H54 (cell line): ENCODE measurements at regions not wholly inside any gene's neighbourhood (a gene's known extent, or its start where the extent isn't known, plus 50 kb on each side); places are given as distances from the start of the nearest gene placed in this dataset.
"Not testable (repeated sequence)": the region's sequence is repeated elsewhere in the genome, so short reads cannot be mapped to it uniquely, and the experiment has no call there.

Source experiments
- DNase-seq: peaks from one replicate; pipeline ENCODE4 v3.0.0; 2011; ENCODE audit warnings: low spot score, mixed read lengths; ENCODE audit not compliant: insufficient read length
- FAIRE-seq: peaks from 3 replicates; lab custom pipeline; 2011; peaks lifted over from hg19 to GRCh38; lab: Jason Lieb, UNC
- POLR2A ChIP-seq: IDR thresholded peaks from 2 replicates; pipeline ENCODE4 v1.6.1; 2011; ENCODE audit warnings: low read depth, mild to moderate bottlenecking, low read length

DNA sequence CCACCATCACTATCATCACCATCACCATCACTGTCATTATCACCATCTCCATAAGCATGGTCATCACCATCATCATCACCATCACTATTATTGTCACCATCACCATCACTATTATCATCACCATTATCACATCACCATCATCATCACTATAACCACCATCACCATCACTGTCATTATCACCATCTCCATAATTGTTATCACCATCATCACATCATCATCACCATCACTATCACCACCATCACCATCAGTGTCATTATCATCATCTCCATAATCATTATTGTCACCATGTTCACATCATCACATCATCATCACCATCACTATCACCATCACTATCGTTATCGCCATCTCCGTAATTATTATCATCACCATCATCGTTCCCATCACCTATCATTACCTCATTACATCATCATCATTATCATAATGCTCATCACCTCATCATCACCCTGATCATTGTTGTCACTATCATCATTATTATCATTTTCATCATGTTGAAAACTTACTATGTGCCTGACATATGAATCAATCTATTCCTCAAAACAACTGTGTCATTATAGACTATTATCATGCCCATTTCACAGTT, 280.3 kb upstream of the HS6ST1 start:
- DNase-seq = no peak
- TF ChIP-seq POLR2A = no peak
- FAIRE-seq = no peak

DNA sequence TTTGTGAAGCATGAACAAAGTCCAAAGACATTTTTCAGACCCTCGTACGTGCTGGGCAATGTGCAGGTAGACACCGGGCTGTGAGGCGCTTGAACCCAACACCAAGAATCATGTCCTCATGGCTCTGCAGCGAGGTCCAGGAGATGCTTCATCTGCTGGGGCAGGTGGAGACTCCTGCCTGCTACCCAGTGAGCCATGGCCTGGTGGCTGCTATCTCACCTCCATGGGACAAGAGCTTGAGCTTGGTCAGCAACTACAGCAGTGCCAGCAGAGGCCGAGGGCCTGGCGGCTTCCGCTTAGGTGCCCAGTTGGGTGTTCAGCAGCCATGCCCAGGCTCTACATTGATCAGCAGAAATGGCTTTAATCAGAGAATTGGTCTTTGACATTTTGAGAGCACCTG, 281.0 kb upstream of the HS6ST1 start:
- DNase-seq (no peak), FAIRE-seq (no peak)
- TF ChIP-seq POLR2A = no peak

DNA sequence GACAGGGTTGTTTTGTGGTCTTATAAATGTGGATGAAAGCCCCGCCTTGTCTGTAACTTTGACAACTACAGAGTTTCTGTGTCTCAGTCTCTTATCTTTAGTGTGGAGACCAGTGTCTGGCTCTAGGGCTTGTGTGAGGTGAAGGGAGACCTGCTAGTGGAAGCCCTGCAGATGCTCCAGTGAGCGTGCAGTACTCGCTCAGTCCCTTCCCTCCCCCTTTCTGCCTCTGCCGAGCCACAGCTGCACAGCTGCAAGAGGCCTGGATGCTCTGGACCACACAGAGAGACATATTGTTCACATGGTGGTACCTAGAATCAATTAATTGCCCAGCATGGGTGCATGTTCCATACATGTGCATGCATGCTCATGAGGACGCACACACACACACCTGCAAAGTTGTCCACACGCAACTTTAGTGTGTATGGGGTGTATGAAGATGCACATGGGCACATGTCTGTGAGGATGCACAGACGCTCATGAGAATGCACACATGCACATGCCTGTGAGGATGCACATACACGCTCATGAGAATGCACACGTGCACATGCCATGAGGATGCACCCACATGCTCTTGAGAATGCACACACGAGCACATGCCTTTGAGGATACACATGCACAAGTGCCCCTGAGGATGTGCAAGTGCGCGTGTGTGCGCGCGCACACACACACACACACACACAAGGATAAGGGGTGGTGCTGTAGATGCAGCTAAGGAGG, 282.1 kb upstream of the HS6ST1 start:
- TF ChIP-seq POLR2A = no peak
- DNase-seq (no peak), FAIRE-seq (no peak)

DNA sequence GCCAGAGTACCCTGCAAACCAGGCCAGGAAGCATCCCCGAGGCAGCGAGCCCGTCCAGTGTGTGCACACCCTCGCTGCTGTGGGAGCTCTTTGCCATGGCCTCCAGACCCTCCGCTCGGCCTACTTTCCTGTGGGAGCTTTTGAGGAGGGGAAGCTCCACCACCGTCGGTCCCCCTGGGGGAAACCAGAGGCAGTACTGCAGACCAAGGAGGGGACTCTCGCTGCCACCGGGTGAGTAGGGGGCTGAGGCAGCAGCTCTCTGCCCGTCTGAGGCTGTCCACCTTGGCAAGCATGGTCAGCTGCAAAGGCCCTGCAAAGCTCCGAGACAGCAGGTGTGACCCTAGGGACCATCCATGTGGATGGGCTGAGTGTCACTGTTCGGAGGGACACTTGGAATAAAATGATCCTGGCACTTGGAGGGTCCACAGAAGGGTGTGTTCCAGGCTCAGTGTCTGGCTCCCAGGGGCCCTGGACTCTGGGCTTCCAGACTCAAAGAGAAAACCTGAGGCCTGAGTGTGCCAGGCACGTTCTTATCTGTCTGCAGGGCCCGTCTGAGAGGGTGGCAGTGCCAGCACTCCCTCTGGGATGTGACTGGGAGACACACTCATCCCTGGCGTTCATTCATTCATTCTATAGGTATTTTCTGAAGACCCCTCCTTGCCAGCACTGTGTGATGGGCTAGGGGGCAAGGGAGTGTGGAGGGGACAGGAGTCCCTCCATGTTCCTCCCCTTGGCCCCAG, 282.8 kb upstream of the HS6ST1 start:
- FAIRE-seq = no peak
- DNase-seq = no peak
- no peak for TF ChIP-seq POLR2A

DNA sequence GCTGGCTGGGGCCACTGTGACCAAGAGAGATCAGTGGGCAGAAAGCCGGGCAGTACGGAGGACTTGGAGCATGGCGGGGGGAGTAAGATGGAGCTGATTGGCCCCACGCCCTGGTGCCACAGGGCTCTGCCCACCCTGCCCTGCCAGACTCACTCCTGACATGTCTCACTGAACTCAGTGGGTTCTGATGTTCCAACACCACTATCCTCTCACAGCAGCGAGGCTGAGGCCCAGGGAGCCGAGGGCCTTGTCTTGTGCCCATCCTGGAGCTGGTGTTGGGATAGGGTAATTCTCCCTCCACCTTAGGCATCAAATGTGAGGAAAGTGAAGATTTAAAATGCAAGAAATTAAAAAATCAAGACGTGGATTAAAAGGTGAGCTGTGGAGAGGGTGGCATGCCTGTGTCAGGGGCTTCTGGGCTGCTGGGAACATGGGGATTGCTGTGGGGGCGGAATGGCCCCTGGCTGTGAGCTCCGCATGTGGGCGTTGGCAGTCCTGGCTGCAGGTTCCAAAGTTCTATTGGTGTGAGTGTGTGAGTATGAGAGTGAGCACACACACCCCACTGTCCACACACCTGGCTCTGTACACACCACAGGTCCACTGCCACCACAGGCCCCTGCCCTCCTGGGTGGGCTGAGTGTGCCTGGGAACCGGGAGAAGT, 283.5 kb upstream of the HS6ST1 start:
- FAIRE-seq (no peak), DNase-seq (no peak)
- no peak for TF ChIP-seq POLR2A

DNA sequence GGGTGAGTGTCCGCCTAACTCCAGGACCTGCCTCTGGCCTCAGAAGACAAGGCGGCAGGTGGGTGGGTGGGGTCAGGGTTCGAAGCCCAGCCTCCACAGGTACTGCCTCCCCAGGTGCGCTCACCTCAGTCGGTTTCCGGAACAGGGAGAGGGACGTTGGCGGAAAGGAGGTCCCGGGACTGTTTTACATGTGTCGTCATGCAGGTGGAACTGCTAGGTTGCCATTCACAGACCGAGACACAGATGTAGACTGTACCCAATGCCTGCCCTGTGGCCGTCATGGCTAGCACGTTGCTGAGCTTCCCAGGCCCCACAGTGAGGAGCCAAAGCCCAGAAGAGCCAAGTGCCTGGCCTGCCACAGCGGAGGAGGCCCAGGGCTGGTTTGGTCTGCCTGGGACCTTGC, 284.0 kb upstream of the HS6ST1 start:
- no peak for TF ChIP-seq POLR2A
- FAIRE-seq (no peak), DNase-seq (no peak)

DNA sequence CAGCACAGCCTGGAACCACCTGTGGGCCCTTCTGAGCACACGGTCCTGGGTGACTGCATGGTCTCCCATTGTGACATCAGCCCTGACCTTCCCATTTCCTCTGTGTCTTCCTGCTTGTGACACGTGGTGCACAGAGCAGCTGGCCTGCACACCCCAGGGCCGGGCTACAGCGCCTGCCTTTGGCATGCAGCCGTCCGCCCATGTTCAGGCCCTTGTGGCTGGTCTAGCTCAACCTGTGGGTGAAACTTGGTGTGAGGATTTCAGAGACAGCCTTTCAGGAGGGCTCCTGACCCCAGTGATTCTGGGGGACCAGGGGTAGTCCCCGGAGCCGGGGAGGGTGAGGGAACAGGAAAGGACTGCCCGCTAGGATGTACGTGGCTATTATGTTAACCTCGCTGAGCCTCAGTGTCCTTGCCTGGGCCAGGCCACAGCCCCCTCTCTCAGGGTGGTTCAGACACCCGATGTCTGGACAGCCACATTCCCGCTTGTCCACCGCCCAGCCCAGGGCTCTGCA, 284.8 kb upstream of the HS6ST1 start:
- no peak for TF ChIP-seq POLR2A
- no peak for DNase-seq
- no peak for FAIRE-seq

DNA sequence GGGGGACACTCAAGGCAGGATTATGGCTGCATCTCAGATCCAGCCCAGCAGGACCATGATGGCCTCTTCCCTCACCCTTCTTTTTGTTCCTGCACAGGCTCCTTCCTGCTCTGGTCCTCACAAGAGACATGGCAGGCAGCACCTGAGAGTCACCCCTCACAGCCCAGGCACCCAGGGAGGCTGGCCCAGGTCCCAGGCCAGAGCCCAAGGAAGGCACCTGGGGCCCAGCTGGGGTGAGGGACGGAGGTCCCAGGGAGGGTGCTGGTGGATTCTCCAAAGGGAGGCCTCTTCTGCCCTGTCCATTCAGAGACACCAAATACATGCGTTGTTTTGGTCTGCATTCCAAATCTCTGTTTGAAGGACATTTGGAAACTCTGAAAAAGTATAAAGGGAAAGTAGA, 285.4 kb upstream of the HS6ST1 start:
- no peak for TF ChIP-seq POLR2A
- DNase-seq (no peak), FAIRE-seq (no peak)

DNA sequence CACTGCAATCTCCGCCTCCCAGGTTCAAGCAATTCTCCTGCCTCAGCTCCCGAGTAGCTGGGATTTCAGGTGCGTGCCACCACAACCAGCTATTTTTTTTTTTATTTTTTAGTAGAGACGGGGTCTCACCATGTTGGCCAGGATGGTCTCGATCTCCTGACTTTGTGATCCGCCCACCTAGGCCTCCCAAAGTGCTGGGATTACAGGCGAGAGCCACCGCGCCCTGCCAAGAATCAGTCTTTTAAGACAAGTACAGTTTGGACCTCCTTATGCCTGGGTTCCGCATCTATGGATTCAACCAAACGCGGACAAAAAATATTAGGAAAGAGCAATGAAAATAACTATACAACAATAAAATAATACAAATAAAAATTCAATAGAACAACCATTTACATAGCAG, 285.9 kb upstream of the HS6ST1 start:
- not testable (repeated sequence) for DNase-seq, FAIRE-seq

DNA sequence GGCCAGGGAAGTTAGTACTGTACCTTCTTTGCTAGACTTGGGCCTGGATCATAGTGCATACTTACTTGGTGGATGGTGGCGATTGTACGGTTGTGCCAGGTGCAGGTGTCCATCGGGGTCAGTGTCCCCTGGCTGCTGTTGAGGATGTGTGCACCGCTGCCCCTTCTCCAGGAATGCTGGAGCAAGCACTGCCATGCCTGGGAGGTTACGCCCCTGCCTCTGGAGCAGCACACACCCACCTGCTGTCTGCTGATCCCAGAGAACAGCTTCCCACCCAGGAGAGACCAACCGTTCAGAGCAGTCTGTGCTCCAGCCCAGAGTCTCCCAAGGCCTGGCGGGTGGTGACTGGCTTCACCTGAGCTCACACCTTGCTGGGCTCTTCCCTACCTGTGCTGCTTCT, 286.8 kb upstream of the HS6ST1 start:
- no peak for TF ChIP-seq POLR2A
- DNase-seq = no peak
- no peak for FAIRE-seq

DNA sequence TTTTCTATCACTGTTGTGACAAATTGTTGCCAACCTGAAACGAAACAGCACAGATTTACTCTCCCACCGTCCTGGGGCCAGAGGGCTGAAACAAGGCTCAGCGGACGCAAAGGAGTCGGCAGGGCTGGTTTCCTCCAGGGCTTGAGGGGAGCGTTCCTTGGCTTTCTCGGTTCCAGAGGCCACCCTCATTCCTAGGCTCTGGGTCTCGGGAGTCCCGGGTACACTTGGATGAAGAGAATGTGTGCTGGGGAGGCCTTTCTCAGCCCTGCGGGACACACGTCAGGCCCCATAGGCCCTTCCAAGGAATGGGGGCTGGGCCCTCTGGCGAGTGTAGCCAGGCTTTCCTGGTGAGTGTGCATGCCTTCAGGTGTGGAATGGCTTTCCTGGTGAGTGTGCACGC, 287.3 kb upstream of the HS6ST1 start:
- DNase-seq (no peak), FAIRE-seq (no peak)
- TF ChIP-seq POLR2A = no peak

DNA sequence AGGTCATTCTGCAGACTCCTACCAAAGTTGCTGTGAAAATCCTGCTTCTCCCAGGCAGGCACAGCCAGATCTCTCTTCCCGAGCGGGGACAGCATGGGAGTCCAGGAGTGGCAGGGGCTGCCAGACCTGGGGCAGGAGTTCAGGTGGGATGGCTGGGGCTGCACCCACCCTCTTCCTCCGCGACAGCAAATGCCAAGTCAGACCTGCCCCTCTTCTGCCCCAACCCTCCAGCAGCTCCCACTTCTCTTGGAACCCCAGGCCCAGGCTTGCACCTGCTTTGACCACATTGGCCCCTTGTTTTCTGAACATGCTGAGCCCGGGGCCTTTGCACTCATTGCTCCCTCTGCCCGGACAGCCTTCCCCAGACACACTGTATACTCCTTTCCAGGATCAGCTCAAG, 288.2 kb upstream of the HS6ST1 start:
- no peak for TF ChIP-seq POLR2A
- DNase-seq = no peak
- FAIRE-seq = no peak

DNA sequence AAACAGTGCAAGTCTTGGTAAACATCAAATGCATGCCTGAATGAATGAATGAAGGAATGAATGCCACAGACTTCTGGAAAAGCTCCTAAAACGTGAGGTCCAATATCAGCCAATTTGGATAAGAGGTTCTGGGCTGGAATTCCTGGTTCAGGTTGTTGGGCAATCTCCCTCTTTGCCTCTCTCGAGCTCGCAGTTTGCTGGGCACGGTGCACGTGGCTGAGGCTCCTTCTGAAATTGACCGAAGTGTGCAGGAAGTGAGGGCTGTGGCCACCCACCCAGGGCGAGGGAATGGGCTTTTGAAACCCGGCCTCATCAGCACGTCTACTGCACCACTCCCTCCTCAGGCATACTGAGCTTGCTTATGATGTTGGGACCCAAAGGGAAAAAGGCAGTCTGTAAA, 288.8 kb upstream of the HS6ST1 start:
- no peak for FAIRE-seq
- TF ChIP-seq POLR2A = no peak
- DNase-seq = no peak

DNA sequence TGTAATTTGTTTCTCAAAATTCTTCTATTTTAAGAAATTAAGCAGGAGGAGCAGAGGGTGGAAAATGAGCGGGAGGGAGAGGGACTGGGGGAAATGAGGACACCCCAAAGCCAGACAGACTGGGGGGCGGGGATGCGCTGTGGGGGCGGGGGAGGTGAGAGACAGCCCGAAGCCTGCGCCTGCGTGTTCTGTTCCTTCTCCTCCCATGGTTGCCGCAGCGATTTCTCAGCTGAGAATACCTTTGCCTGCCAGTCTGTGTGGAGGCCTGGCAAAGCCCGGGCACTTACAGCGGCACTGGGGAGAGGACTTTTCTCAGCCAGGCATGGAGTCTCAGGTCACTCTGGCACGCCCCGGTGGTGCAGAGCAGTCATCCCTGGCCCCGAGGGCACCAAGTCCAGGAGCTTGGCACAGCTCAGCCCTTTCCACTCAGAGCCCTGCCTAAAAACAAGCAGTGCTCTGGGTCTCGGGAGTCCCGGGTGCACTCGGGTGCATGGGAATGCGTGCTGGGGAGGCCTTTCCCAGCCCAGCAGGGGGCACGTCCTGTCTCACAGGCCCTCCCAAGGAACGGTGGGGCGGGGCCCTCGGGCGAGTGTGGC, 289.3 kb upstream of the HS6ST1 start:
- FAIRE-seq = no peak

More for the DNA sequence above, 289.3 kb upstream of the HS6ST1 start:
- no peak for DNase-seq
- TF ChIP-seq POLR2A = no peak; the same call in 1 of the 2 replicates
